ENCODE measurements at regions not wholly inside any gene's neighbourhood (a gene's known extent, or its start where the extent isn't known, plus 50 kb on each side); places are given as distances from the start of the nearest gene placed in this dataset.

GRCh38 chr2:65700004-65700651 is 267.7 kb upstream of the SPRED2 start:
- Histone ChIP-seq H3K4me3 (ENCODE audit: low read depth in 1 of 2, low read length in 2 of 2) (no peak overlapping the region), H3K36me3 (ENCODE audit: insufficient read depth, low read length) (no peaks in the 10 kb centered on the region), H3K27ac (ENCODE audit: low read depth, low read length) (no peak overlapping the region), H3K9ac (ENCODE audit: low read length) (no peak overlapping the region), H3K4me1 (ENCODE audit: insufficient read depth, low read length) (no peaks in the 10 kb centered on the region), H3K9me3 (ENCODE audit: low read length) (no peaks in the 10 kb centered on the region), H3K27me3 (ENCODE audit: control insufficient read depth in 1 of 2, insufficient read depth in 2 of 2, low read length in 2 of 2) (no peaks in the 10 kb centered on the region)

- Histone ChIP-seq H3K27ac (ENCODE audit: low read depth, low read length) (no peak overlapping the region), H3K27me3 (ENCODE audit: control insufficient read depth in 1 of 2, insufficient read depth in 2 of 2, low read length in 2 of 2) (no peaks in the 10 kb centered on the region), H3K4me1 (ENCODE audit: insufficient read depth, low read length) (no peaks in the 10 kb centered on the region), H3K36me3 (ENCODE audit: insufficient read depth, low read length) (no peaks in the 10 kb centered on the region), H3K9ac (ENCODE audit: low read length) (no peak overlapping the region), H3K9me3 (ENCODE audit: low read length) (no peaks in the 10 kb centered on the region), H3K4me3 (ENCODE audit: low read depth in 1 of 2, low read length in 2 of 2) (no peak overlapping the region)
Observed at GRCh38 chr2:65691816-65692215, 259.4 kb upstream of the SPRED2 start.

- Histone ChIP-seq H3K36me3 (ENCODE audit: insufficient read depth, low read length) (no peaks in the 10 kb centered on the region), H3K4me3 (ENCODE audit: low read depth in 1 of 2, low read length in 2 of 2) (no peak overlapping the region), H3K9ac (ENCODE audit: low read length) (no peak overlapping the region), H3K4me1 (ENCODE audit: insufficient read depth, low read length) (no peaks in the 10 kb centered on the region), H3K27me3 (ENCODE audit: control insufficient read depth in 1 of 2, insufficient read depth in 2 of 2, low read length in 2 of 2) (no peaks in the 10 kb centered on the region), H3K27ac (ENCODE audit: low read depth, low read length) (no peak overlapping the region), H3K9me3 (ENCODE audit: low read length) (no peaks in the 10 kb centered on the region)
Observed at GRCh38 chr2:65688141-65688886, 255.9 kb upstream of the SPRED2 start.

- Histone ChIP-seq H3K36me3 (ENCODE audit: insufficient read depth, low read length) (no peaks in the 10 kb centered on the region), H3K4me1 (ENCODE audit: insufficient read depth, low read length) (no peaks in the 10 kb centered on the region), H3K9me3 (ENCODE audit: low read length) (no peaks in the 10 kb centered on the region), H3K27me3 (ENCODE audit: control insufficient read depth in 1 of 2, insufficient read depth in 2 of 2, low read length in 2 of 2) (no peaks in the 10 kb centered on the region), H3K27ac (ENCODE audit: low read depth, low read length) (no peak overlapping the region), H3K9ac (ENCODE audit: low read length) (no peak overlapping the region), H3K4me3 (ENCODE audit: low read depth in 1 of 2, low read length in 2 of 2) (no peak overlapping the region)
Observed at GRCh38 chr2:65687614-65688013, 255.2 kb upstream of the SPRED2 start.

GRCh38 chr2:65686928-65687521 is 254.6 kb upstream of the SPRED2 start:
- Histone ChIP-seq H3K9me3 (ENCODE audit: low read length) (no peaks in the 10 kb centered on the region), H3K36me3 (ENCODE audit: insufficient read depth, low read length) (no peaks in the 10 kb centered on the region), H3K4me1 (ENCODE audit: insufficient read depth, low read length) (no peaks in the 10 kb centered on the region), H3K9ac (ENCODE audit: low read length) (no peak overlapping the region), H3K27ac (ENCODE audit: low read depth, low read length) (no peak overlapping the region), H3K4me3 (ENCODE audit: low read depth in 1 of 2, low read length in 2 of 2) (no peak overlapping the region), H3K27me3 (ENCODE audit: control insufficient read depth in 1 of 2, insufficient read depth in 2 of 2, low read length in 2 of 2) (no peaks in the 10 kb centered on the region)

GRCh38 chr2:65681503-65681902 is 249.1 kb upstream of the SPRED2 start:
- no peaks in the 10 kb centered on the region for H3K4me1 ChIP-seq (ENCODE audit: insufficient read depth, low read length)
- no peaks in the 10 kb centered on the region for H3K9me3 ChIP-seq (ENCODE audit: low read length)
- H3K27me3 ChIP-seq (ENCODE audit: control insufficient read depth in 1 of 2, insufficient read depth in 2 of 2, low read length in 2 of 2) = no peaks in the 10 kb centered on the region
- no peak overlapping the region for H3K9ac ChIP-seq (ENCODE audit: low read length)
- no peaks in the 10 kb centered on the region for H3K36me3 ChIP-seq (ENCODE audit: insufficient read depth, low read length)
- no peak overlapping the region for H3K27ac ChIP-seq (ENCODE audit: low read depth, low read length)
- no peak overlapping the region for H3K4me3 ChIP-seq (ENCODE audit: low read depth in 1 of 2, low read length in 2 of 2)

GRCh38 chr2:65678779-65679391 is 246.5 kb upstream of the SPRED2 start:
- Histone ChIP-seq H3K9ac (ENCODE audit: low read length) (no peak overlapping the region), H3K4me1 (ENCODE audit: insufficient read depth, low read length) (no peaks in the 10 kb centered on the region), H3K4me3 (ENCODE audit: low read depth in 1 of 2, low read length in 2 of 2) (no peak overlapping the region), H3K27me3 (ENCODE audit: control insufficient read depth in 1 of 2, insufficient read depth in 2 of 2, low read length in 2 of 2) (no peaks in the 10 kb centered on the region), H3K36me3 (ENCODE audit: insufficient read depth, low read length) (no peaks in the 10 kb centered on the region), H3K9me3 (ENCODE audit: low read length) (no peaks in the 10 kb centered on the region), H3K27ac (ENCODE audit: low read depth, low read length) (no peak overlapping the region)

GRCh38 chr2:65675350-65675749 is 243.0 kb upstream of the SPRED2 start:
- no peak overlapping the region for H3K4me3 ChIP-seq (ENCODE audit: low read depth in 1 of 2, low read length in 2 of 2)
- no peaks in the 10 kb centered on the region for H3K36me3 ChIP-seq (ENCODE audit: insufficient read depth, low read length)
- H3K9ac ChIP-seq (ENCODE audit: low read length) = no peak overlapping the region

GRCh38 chr2:65671670-65672242 is 239.4 kb upstream of the SPRED2 start:
- peaks cover 7% of the 10 kb centered on the region for H3K9me3 ChIP-seq (ENCODE audit: low read length)
- no peaks in the 10 kb centered on the region for H3K4me1 ChIP-seq (ENCODE audit: insufficient read depth, low read length)
- no peaks in the 10 kb centered on the region for H3K27me3 ChIP-seq (ENCODE audit: control insufficient read depth in 1 of 2, insufficient read depth in 2 of 2, low read length in 2 of 2)
- no peak overlapping the region for H3K9ac ChIP-seq (ENCODE audit: low read length)
- no peak overlapping the region for H3K4me3 ChIP-seq (ENCODE audit: low read depth in 1 of 2, low read length in 2 of 2)
- no peak overlapping the region for H3K27ac ChIP-seq (ENCODE audit: low read depth, low read length)
- no peaks in the 10 kb centered on the region for H3K36me3 ChIP-seq (ENCODE audit: insufficient read depth, low read length)

More at GRCh38 chr2:65675350-65675749, 243.0 kb upstream of the SPRED2 start:
- no peak overlapping the region for H3K27ac ChIP-seq (ENCODE audit: low read depth, low read length)
- H3K4me1 ChIP-seq (ENCODE audit: insufficient read depth, low read length) = no peaks in the 10 kb centered on the region
- no peaks in the 10 kb centered on the region for H3K9me3 ChIP-seq (ENCODE audit: low read length)
- no peaks in the 10 kb centered on the region for H3K27me3 ChIP-seq (ENCODE audit: control insufficient read depth in 1 of 2, insufficient read depth in 2 of 2, low read length in 2 of 2)

- H3K4me3 ChIP-seq (ENCODE audit: low read depth in 1 of 2, low read length in 2 of 2) = no peak overlapping the region
- no peak overlapping the region for H3K9ac ChIP-seq (ENCODE audit: low read length)
- no peaks in the 10 kb centered on the region for H3K4me1 ChIP-seq (ENCODE audit: insufficient read depth, low read length)
- no peak overlapping the region for H3K27ac ChIP-seq (ENCODE audit: low read depth, low read length)
- no peaks in the 10 kb centered on the region for H3K36me3 ChIP-seq (ENCODE audit: insufficient read depth, low read length)
- H3K27me3 ChIP-seq (ENCODE audit: control insufficient read depth in 1 of 2, insufficient read depth in 2 of 2, low read length in 2 of 2) = no peaks in the 10 kb centered on the region
- peaks cover 7% of the 10 kb centered on the region for H3K9me3 ChIP-seq (ENCODE audit: low read length)
Observed at GRCh38 chr2:65669574-65669973, 237.2 kb upstream of the SPRED2 start.

GRCh38 chr2:65668744-65669143 is 236.3 kb upstream of the SPRED2 start:
- no peak overlapping the region for H3K9ac ChIP-seq (ENCODE audit: low read length)
- H3K4me1 ChIP-seq (ENCODE audit: insufficient read depth, low read length) = no peaks in the 10 kb centered on the region
- H3K27me3 ChIP-seq (ENCODE audit: control insufficient read depth in 1 of 2, insufficient read depth in 2 of 2, low read length in 2 of 2) = no peaks in the 10 kb centered on the region
- peaks cover 7% of the 10 kb centered on the region for H3K9me3 ChIP-seq (ENCODE audit: low read length)
- no peak overlapping the region for H3K27ac ChIP-seq (ENCODE audit: low read depth, low read length)
- no peaks in the 10 kb centered on the region for H3K36me3 ChIP-seq (ENCODE audit: insufficient read depth, low read length)
- H3K4me3 ChIP-seq (ENCODE audit: low read depth in 1 of 2, low read length in 2 of 2) = no peak overlapping the region

Data from muscle layer of colon (tissue), 2 donors.